GM23338 (cell line): ENCODE measurements at regions not wholly inside any gene's neighbourhood (a gene's known extent, or its start where the extent isn't known, plus 50 kb on each side); places are given as distances from the start of the nearest gene placed in this dataset.

Experiments used
- ATAC-seq: fragments of 200-7000 bp; cut with Tn5 transposase; 3 replicates; pipeline ENCODE4 v1.9.1; 2020
- DNase-seq: peaks from one replicate; pipeline ENCODE4 v3.0.0-alpha.2; 2015; ENCODE audit warnings: low spot score
- H2AFZ ChIP-seq: fragments of 200-600 bp; sonication (generic); 2 replicates; pipeline ENCODE4 v1.8.0; 2016; ENCODE audit warnings: antibody characterized with exemption, mild to moderate bottlenecking, moderate library complexity
- H3F3A ChIP-seq: fragments of 200-600 bp; sonication (generic); replicated peaks from 2 replicates; pipeline ENCODE4 v1.8.0; 2017; ENCODE audit warnings: antibody characterized with exemption, mixed run types, low read depth
- H3K27ac ChIP-seq: fragments of 200-600 bp; sonication (generic); 2 replicates; pipeline ENCODE4 v1.6.1; 2016; ENCODE audit warnings: low read depth
- H3K27me3 ChIP-seq: fragments of 200-600 bp; sonication (generic); 2 replicates; pipeline ENCODE4 v1.8.0; 2016; ENCODE audit warnings: mild to moderate bottlenecking, mixed run types, moderate library complexity; ENCODE audit not compliant: insufficient read depth
- H3K36me3 ChIP-seq: fragments of 200-600 bp; sonication (generic); 2 replicates; pipeline ENCODE4 v1.8.0; 2016; ENCODE audit warnings: mild to moderate bottlenecking; ENCODE audit not compliant: insufficient read depth
- H3K4me1 ChIP-seq: fragments of 200-600 bp; sonication (generic); 2 replicates; pipeline ENCODE4 v1.8.0; 2016; ENCODE audit warnings: mild to moderate bottlenecking, moderate library complexity; ENCODE audit not compliant: insufficient read depth
- H3K4me2 ChIP-seq: fragments of 200-600 bp; sonication (generic); 2 replicates; pipeline ENCODE4 v1.7.1; 2017; ENCODE audit warnings: mixed run types
- H3K4me3 ChIP-seq: fragments of 200-600 bp; sonication (generic); 2 replicates; pipeline ENCODE4 v1.6.1; 2016; ENCODE audit warnings: mixed run types
- H3K79me2 ChIP-seq: fragments of 200-600 bp; sonication (generic); replicated peaks from 2 replicates; pipeline ENCODE4 v1.8.0; 2017; ENCODE audit warnings: mild to moderate bottlenecking; ENCODE audit not compliant: insufficient read depth
- H3K9me2 ChIP-seq: fragments of 200-600 bp; sonication (generic); 2 replicates; pipeline ENCODE4 v1.8.0; 2017; ENCODE audit not compliant: insufficient read depth
- H4K20me1 ChIP-seq: fragments of 200-600 bp; sonication (generic); replicated peaks from 2 replicates; pipeline ENCODE4 v1.8.0; 2017; ENCODE audit warnings: mild to moderate bottlenecking; ENCODE audit not compliant: insufficient read depth
- H3K27ac Mint-ChIP-seq: 2 replicates; pipeline ENCODE4 v1.8.0; 2020; ENCODE audit warnings: inconsistent platforms, mild to moderate bottlenecking, moderate library complexity, mixed read lengths
- H3K27me3 Mint-ChIP-seq: 3 replicates; pipeline ENCODE4 v1.8.0; 2022; ENCODE audit warnings: low read depth, mild to moderate bottlenecking, moderate library complexity, mixed read lengths, inconsistent platforms; ENCODE audit not compliant: insufficient read depth, poor library complexity
- H3K36me3 Mint-ChIP-seq: 3 replicates; pipeline ENCODE4 v1.8.0; 2021; ENCODE audit warnings: low read depth, mild to moderate bottlenecking, inconsistent platforms, moderate library complexity, mixed read lengths
- H3K4me1 Mint-ChIP-seq: 3 replicates; pipeline ENCODE4 v1.8.0; 2020; ENCODE audit warnings: mild to moderate bottlenecking, inconsistent platforms, mixed read lengths
- H3K4me3 Mint-ChIP-seq: 3 replicates; pipeline ENCODE4 v1.8.0; 2021; ENCODE audit warnings: moderate library complexity, mild to moderate bottlenecking, inconsistent platforms, mixed read lengths
- H3K9me3 Mint-ChIP-seq: 3 replicates; pipeline ENCODE4 v1.8.0; 2020; ENCODE audit warnings: moderate library complexity, mild to moderate bottlenecking, inconsistent platforms, mixed read lengths
- EZH2 ChIP-seq: fragments of 200-600 bp; sonication (generic); IDR thresholded peaks from one replicate; pipeline ENCODE4 v1.8.0; 2017; ENCODE audit warnings: antibody characterized with exemption, mild to moderate bottlenecking, low read depth; ENCODE audit not compliant: unreplicated experiment
- EZH2phosphoT487 ChIP-seq: fragments of 200-600 bp; sonication (generic); IDR thresholded peaks from one replicate; pipeline ENCODE4 v1.8.1; 2018; ENCODE audit warnings: antibody characterized with exemption; ENCODE audit not compliant: unreplicated experiment
- JUNB ChIP-seq: IDR thresholded peaks from one replicate; pipeline ENCODE4 v1.6.1; 2016; ENCODE audit warnings: antibody characterized with exemption; ENCODE audit not compliant: unreplicated experiment
- NANOG ChIP-seq: IDR thresholded peaks from 2 replicates; pipeline ENCODE4 v1.6.1; 2016; ENCODE audit warnings: antibody characterized with exemption, borderline replicate concordance
- POLR2AphosphoS5 ChIP-seq: IDR thresholded peaks from 2 replicates; pipeline ENCODE4 v1.6.1; 2016; ENCODE audit warnings: antibody characterized with exemption, low read depth
- ZNF114 ChIP-seq: fragments of 250-450 bp; sonication (Bioruptor Pico); IDR thresholded peaks from 2 replicates; pipeline ENCODE4 v1.5.0; 2020; ENCODE audit warnings: mild to moderate bottlenecking, moderate library complexity
- ZNF331 ChIP-seq: fragments of 250-450 bp; sonication (Bioruptor Pico); IDR thresholded peaks from 2 replicates; pipeline ENCODE4 v1.5.0; 2020; ENCODE audit warnings: low read depth, mild to moderate bottlenecking, moderate library complexity
- TF ChIP-seq, protein P1 (sequence below): IDR thresholded peaks from one replicate; pipeline ENCODE4 v1.6.1; 2018; ENCODE audit warnings: antibody characterized with exemption; ENCODE audit not compliant: unreplicated experiment
- TF ChIP-seq, protein P2 (sequence below): IDR thresholded peaks from 2 replicates; pipeline ENCODE4 v1.6.1; 2016; ENCODE audit warnings: antibody characterized with exemption
- TF ChIP-seq, protein P3 (sequence below): fragments of 250-450 bp; sonication (Bioruptor Pico); IDR thresholded peaks from 2 replicates; pipeline ENCODE4 v1.5.0; 2020; ENCODE audit warnings: mild to moderate bottlenecking, moderate library complexity

DNA sequence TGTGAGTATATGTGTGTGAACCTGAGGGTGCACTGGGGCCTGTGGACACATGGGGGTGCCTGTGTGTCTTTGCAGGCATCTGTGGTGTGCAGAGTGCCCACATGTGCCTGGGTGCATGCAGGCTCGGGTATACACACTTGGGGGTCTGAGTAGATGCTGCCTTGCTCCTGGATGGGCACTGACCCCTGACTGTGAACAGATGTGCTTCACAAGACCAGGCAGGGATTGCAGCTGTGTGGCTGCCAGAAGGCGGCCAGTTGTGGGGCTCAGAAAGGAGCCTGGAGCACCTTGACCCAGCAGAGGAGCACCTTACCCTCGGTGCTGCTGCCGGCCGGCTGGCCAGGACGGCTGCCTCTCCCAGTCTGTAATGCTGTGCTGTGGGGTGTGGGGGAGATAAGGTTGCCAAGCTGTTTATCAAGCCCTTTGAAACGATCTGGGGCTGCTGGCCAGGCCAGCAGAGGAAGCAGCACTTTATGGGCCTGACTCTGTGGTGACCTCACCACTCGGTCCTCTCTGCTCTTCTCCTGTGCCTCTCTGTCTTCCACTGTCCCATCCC lies 55.5 kb upstream of the MRPS22 start (continued):
- TF ChIP-seq, protein P1, sequence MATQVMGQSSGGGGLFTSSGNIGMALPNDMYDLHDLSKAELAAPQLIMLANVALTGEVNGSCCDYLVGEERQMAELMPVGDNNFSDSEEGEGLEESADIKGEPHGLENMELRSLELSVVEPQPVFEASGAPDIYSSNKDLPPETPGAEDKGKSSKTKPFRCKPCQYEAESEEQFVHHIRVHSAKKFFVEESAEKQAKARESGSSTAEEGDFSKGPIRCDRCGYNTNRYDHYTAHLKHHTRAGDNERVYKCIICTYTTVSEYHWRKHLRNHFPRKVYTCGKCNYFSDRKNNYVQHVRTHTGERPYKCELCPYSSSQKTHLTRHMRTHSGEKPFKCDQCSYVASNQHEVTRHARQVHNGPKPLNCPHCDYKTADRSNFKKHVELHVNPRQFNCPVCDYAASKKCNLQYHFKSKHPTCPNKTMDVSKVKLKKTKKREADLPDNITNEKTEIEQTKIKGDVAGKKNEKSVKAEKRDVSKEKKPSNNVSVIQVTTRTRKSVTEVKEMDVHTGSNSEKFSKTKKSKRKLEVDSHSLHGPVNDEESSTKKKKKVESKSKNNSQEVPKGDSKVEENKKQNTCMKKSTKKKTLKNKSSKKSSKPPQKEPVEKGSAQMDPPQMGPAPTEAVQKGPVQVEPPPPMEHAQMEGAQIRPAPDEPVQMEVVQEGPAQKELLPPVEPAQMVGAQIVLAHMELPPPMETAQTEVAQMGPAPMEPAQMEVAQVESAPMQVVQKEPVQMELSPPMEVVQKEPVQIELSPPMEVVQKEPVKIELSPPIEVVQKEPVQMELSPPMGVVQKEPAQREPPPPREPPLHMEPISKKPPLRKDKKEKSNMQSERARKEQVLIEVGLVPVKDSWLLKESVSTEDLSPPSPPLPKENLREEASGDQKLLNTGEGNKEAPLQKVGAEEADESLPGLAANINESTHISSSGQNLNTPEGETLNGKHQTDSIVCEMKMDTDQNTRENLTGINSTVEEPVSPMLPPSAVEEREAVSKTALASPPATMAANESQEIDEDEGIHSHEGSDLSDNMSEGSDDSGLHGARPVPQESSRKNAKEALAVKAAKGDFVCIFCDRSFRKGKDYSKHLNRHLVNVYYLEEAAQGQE: no peak
- TF ChIP-seq ZNF331: no peak
- TF ChIP-seq, protein P2, sequence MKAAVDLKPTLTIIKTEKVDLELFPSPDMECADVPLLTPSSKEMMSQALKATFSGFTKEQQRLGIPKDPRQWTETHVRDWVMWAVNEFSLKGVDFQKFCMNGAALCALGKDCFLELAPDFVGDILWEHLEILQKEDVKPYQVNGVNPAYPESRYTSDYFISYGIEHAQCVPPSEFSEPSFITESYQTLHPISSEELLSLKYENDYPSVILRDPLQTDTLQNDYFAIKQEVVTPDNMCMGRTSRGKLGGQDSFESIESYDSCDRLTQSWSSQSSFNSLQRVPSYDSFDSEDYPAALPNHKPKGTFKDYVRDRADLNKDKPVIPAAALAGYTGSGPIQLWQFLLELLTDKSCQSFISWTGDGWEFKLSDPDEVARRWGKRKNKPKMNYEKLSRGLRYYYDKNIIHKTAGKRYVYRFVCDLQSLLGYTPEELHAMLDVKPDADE: no peak
- TF ChIP-seq NANOG: no peak
- TF ChIP-seq ZNF114 (CRISPR knock-in tag): no peak
- TF ChIP-seq POLR2AphosphoS5: no peak
- TF ChIP-seq EZH2: no peak

DNA sequence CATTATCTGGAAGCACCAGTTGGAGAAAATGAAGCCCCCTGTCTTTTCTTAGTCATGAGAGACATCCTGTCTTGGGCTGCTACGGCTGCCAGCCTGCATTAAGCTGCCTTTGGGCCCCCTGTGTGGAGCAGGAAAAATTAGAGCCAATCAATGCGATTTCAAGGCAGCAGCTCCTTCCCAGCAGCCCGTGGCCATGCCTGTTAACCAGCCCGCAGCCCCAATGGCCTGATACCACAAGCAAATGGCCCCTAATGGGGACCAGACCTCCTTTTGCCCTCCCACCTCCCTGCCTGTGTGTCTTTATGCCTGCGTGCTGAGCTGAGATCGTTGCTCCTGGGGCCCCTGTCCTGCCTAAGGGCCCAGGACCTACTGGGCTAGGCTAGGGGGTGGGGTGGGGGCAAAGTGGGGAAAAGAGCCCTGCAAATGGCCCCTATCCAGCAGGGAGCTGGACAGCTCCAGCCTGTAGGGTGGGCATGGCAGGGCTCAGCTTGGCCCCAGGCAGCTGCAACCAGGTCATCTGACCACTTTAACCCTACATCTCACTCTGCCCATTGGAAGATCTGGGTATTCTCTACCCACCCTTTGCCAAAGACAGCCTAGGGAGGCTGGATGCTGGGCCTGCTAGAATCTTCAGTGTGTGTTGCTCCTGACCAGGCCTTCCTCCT lies 53.8 kb upstream of the MRPS22 start:
- H2AFZ ChIP-seq: no peak overlapping the region
- no peak for TF ChIP-seq JUNB
- no peak for TF ChIP-seq EZH2
- TF ChIP-seq, protein P3, sequence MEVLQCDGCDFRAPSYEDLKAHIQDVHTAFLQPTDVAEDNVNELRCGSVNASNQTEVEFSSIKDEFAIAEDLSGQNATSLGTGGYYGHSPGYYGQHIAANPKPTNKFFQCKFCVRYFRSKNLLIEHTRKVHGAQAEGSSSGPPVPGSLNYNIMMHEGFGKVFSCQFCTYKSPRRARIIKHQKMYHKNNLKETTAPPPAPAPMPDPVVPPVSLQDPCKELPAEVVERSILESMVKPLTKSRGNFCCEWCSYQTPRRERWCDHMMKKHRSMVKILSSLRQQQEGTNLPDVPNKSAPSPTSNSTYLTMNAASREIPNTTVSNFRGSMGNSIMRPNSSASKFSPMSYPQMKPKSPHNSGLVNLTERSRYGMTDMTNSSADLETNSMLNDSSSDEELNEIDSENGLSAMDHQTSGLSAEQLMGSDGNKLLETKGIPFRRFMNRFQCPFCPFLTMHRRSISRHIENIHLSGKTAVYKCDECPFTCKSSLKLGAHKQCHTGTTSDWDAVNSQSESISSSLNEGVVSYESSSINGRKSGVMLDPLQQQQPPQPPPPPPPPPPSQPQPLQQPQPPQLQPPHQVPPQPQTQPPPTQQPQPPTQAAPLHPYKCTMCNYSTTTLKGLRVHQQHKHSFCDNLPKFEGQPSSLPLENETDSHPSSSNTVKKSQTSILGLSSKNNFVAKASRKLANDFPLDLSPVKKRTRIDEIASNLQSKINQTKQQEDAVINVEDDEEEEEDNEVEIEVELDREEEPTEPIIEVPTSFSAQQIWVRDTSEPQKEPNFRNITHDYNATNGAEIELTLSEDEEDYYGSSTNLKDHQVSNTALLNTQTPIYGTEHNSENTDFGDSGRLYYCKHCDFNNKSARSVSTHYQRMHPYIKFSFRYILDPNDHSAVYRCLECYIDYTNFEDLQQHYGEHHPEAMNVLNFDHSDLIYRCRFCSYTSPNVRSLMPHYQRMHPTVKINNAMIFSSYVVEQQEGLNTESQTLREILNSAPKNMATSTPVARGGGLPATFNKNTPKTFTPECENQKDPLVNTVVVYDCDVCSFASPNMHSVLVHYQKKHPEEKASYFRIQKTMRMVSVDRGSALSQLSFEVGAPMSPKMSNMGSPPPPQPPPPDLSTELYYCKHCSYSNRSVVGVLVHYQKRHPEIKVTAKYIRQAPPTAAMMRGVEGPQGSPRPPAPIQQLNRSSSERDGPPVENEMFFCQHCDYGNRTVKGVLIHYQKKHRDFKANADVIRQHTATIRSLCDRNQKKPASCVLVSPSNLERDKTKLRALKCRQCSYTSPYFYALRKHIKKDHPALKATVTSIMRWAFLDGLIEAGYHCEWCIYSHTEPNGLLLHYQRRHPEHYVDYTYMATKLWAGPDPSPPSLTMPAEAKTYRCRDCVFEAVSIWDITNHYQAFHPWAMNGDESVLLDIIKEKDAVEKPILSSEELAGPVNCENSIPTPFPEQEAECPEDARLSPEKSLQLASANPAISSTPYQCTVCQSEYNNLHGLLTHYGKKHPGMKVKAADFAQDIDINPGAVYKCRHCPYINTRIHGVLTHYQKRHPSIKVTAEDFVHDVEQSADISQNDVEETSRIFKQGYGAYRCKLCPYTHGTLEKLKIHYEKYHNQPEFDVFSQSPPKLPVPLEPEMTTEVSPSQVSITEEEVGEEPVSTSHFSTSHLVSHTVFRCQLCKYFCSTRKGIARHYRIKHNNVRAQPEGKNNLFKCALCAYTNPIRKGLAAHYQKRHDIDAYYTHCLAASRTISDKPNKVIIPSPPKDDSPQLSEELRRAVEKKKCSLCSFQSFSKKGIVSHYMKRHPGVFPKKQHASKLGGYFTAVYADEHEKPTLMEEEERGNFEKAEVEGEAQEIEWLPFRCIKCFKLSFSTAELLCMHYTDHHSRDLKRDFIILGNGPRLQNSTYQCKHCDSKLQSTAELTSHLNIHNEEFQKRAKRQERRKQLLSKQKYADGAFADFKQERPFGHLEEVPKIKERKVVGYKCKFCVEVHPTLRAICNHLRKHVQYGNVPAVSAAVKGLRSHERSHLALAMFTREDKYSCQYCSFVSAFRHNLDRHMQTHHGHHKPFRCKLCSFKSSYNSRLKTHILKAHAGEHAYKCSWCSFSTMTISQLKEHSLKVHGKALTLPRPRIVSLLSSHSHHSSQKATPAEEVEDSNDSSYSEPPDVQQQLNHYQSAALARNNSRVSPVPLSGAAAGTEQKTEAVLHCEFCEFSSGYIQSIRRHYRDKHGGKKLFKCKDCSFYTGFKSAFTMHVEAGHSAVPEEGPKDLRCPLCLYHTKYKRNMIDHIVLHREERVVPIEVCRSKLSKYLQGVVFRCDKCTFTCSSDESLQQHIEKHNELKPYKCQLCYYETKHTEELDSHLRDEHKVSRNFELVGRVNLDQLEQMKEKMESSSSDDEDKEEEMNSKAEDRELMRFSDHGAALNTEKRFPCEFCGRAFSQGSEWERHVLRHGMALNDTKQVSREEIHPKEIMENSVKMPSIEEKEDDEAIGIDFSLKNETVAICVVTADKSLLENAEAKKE (CRISPR knock-in tag): no peak
- no peak for TF ChIP-seq POLR2AphosphoS5
- TF ChIP-seq EZH2phosphoT487: no peak
- TF ChIP-seq, protein P2: no peak

More for the DNA sequence above, 53.8 kb upstream of the MRPS22 start:
- Histone ChIP-seq H3K4me3 (no peak overlapping the region), H3K36me3 (no peaks in the 10 kb centered on the region), H3K79me2 (no peaks in the 10 kb centered on the region), H4K20me1 (no peaks in the 10 kb centered on the region), H3K9me2 (no peaks in the 10 kb centered on the region), H3K4me2 (no peak overlapping the region), H3K4me1 (no peaks in the 10 kb centered on the region), H3K27me3 (no peaks in the 10 kb centered on the region), H3K27ac (no peak overlapping the region), H3F3A (no peaks in the 10 kb centered on the region)
- Mint-ChIP-seq H3K36me3 (no peaks in the 10 kb centered on the region), H3K9me3 (no peaks in the 10 kb centered on the region), H3K27me3 (peaks cover 3% of the 10 kb centered on the region), H3K4me3 (no peak overlapping the region), H3K27ac (no peak overlapping the region), H3K4me1 (no peaks in the 10 kb centered on the region; the same call in 2 of the 3 replicates)
- DNase-seq: no peak
- ATAC-seq: peak; percentile 27; the same call in 1 of the 3 replicates
